HG03575 (cell line): ENCODE measurements at regions not wholly inside any gene's neighbourhood (a gene's known extent, or its start where the extent isn't known, plus 50 kb on each side); places are given as distances from the start of the nearest gene placed in this dataset.
"Not testable (repeated sequence)": the region's sequence is repeated elsewhere in the genome, so short reads cannot be mapped to it uniquely, and the experiment has no call there.

Experiments
- ATAC-seq: cut with Tn5 transposase; IDR thresholded peaks from one replicate; pipeline ENCODE4 v1.9.1; 2021; ENCODE audit not compliant: unreplicated experiment, insufficient number of reproducible peaks, low FRiP score; ENCODE audit errors: extremely low read depth

DNA sequence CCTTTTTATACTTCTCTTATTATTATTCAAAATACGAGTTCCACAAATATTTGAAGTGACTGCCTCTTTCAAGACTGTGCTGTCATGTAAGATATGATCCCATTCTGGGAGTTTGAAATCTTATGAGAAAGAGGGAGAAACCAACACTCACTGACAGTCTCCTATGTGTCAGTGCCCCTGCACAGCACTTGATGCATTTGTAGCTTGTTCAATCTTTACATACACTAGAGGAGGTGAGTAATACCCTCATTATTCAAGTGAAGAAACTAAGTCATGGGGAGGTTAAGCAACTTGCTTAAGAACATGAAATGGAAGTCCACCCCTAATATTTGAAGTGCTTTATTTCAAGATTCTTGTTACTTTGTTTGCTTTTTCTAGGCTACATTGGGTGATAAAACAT is 459.5 kb upstream of the FANCL start:
- no peak for ATAC-seq

- ATAC-seq, result no peak
These were observed 458.3 kb upstream of the FANCL start for GRCh38 chr2:58699411-58699810.

GRCh38 chr2:58698620-58699019 is 457.5 kb upstream of the FANCL start:
- ATAC-seq, result no peak

- not testable (repeated sequence) for ATAC-seq
These were observed 453.0 kb upstream of the FANCL start for GRCh38 chr2:58694114-58694513.

GRCh38 chr2:58691041-58691440 is 449.9 kb upstream of the FANCL start:
- ATAC-seq, result not testable (repeated sequence)

DNA sequence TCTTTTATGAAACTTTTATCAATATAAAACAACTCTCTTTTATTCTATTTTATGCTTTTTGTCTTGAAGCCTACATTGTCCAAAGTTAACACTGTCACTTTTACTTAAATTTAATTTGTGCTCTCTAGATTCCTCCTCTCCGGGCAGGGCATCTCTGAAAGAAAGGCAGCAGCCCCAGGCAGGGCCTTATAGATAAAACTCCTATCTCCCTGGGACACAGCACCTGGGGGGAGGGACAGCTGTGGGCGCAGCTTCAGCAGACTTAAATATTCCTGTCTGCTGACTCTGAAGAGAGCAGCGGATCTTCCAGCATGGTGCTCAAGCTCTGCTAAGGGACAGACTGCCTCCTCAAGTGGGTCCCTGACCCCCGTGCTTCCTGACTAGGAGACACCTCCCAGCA is 447.7 kb upstream of the FANCL start:
- no peak for ATAC-seq

- no peak for ATAC-seq
These were observed 445.7 kb upstream of the FANCL start for GRCh38 chr2:58686776-58687175.

DNA sequence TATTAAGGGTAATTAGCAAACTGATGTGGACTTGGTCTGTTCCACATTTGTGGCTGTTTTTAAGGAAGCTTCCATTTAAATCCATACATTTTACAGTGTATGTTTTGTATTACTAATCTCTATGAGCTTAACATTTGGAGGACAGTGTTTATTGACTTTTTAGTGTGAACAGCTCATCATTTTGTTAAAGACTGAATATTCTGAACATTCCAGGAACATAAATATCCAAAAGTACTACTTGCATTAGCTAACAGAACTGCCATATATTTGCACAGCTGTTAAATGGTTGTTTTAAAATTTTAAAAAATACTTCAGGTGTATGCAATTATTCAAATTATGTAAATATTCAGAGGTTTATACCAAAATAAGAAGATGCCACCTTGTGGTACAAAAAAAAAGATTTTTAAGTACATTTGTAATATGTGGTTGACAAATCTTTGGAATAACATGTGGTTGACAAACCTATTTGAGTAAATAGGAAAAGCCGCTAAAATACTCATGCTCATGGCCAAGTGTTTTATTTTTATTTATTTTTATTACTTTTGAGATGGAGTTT is 439.7 kb upstream of the FANCL start:
- ATAC-seq, result no peak

- ATAC-seq, result no peak
These were observed 436.6 kb upstream of the FANCL start for GRCh38 chr2:58677748-58678147.

GRCh38 chr2:58671675-58672074 is 430.6 kb upstream of the FANCL start:
- ATAC-seq, result no peak

DNA sequence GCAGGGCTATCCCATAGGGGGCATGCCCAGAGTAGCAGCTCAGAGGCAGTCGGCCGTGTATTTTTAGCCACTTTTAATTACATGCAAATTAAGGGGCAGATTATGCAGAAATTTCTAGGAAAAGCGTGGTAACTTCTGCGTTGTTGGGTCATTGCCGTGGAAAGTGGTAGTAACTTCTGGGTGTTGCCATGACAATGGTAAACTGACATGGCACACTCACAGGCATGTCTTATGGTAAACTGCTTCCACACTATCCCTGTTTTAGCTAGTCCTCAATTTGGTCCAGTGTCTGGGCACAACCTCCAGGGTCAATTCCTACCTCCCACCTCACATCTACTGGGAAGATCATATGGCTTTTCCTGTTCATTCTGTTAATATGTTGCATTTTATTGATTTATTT is 428.9 kb upstream of the FANCL start:
- no peak for ATAC-seq

DNA sequence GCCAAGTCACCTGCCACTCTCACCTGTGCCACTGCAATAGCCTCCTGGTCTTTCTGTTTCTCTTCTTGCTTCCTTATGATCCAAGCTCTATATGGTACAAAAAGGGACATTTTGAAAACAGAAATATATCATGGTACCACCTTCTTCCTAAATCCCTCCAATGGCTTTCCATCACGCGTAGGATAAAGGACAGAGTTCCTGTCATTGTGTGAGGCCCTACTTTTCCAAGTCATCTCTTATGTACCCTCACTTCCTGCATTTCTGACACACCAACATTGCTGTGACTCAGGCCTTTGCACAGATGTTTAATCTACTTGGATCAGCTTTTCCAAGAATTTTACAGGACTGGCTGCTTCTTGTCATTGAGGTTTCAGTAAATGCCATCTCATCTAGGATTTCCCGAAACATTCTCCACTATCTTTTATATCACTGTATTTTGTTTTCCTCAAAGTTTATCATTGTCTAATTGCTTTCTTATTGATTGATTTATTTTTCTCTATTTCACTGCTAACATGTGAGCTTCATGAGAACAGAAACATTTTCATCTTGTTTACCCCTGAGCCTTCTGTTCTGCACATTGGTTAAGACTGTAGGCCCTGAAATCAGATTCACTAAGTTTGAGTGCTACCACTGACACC is 426.1 kb upstream of the FANCL start:
- ATAC-seq, result no peak

DNA sequence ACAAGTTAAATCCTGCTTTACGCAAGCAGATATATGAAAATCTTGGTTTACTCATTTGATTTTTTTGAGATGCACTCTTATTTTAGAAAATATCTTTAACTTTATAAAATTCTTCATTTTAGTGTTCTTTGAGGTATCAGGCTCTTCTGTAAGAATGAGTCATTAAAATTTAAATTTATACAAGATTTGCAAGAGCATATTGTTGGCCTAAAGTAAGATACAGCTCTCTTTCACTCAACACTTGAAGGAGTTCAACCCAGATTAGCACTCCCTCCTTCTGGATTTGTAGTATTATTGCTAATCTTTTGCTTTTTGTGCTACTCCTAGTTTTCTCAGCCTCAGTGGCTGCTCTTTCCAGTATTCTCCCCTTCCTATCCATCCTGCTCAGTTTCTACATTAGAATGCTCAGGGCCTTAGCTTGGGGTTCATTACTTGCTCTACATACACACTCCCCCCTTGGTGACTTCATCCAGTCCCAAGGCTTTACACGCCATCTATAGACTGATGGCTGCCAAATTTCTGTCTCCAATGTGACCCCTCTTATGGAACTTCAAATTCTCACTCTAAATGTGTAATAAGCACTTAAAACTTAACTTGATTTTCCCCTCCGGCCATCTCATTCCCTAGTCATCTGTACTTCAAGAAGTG is 425.3 kb upstream of the FANCL start:
- ATAC-seq, result no peak

GRCh38 chr2:58665154-58665553 is 424.0 kb upstream of the FANCL start:
- ATAC-seq, result no peak

DNA sequence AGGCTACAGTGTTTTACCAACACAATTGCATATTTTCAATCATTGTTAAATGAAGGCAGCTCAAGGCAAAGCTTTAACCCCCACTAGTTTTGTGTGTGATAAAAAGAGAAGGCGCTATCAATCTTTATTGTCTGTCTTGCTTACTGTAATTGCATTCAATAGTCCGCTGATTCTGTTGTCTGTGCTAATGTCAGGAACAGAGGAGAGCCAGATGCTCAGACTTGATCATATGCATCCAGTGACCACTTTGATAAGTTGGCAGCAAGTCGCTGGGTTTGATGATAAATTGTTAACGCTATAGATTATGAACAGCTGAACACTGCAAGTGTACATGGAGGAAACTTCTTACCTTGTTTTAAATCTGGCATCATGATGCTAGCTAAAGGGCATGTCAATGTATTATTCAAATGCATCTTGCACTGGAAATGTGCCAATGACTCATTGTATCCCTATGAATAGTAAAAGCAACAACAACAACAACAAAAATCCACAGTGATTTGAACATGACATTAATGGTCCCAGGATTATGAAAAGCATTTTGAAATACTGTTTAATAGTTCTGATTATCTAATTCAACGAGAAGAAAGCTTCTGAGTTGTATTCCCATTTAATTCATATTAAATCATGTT is 423.5 kb upstream of the FANCL start:
- ATAC-seq, result no peak

DNA sequence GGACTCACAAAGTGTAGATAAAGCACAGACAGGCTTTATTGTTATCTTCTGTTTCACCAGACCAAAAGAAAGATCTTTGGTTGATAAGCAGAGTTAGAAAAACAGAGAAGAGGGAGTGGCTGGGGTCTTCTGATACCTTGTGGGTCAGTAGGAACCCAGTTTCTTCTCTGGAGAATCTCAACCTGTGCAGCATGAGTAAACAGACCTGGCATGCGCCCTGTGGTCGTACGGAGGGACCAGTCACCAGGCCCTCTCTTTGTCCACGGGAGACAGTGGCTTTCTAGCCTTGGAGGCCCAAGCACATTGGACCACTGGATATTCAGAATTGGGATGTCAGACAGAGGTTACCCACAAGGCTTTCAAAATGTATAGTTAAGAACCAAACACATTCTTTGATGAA is 418.9 kb upstream of the FANCL start:
- no peak for ATAC-seq

DNA sequence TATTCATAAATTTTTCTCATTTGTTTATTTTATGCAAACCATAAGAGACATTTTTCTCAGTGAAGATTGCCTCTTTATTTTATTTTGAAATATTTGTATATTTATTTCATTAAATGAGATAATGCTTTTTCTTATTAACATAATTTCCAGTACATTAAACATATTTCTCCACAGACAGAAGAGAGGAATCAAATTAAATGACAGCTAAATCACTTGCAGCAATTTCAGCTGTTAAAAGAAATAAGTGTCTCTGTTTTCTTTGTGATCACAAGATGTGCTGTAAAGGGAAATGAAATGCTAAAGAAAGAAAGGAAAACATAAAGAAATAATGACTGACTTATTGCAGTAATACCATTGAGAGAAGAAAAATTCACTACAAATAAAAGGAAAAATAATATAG is 414.0 kb upstream of the FANCL start:
- ATAC-seq, result no peak

GRCh38 chr2:58651930-58652329 is 410.8 kb upstream of the FANCL start:
- no peak for ATAC-seq

DNA sequence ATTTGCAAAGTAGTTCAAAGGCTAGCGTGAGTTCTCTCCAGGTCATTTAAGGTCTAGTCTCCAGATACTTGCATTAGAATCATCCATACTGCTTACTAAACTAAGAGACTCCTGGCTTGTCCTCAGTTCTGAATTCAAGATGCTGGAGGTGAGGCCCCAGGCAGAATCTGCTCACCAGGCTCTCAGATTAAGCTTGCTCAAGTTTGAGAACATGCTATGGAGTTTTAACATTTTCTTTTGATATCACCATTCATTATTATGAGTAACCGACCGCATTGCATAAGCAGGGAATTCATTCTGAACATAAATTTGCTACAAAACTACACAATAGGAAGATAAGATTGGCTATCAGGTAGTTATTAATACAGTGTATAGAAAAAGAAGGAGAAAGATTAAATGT is 409.7 kb upstream of the FANCL start:
- ATAC-seq, result no peak

GRCh38 chr2:58649756-58650155 is 408.6 kb upstream of the FANCL start:
- ATAC-seq, result no peak
